Lung (tissue), 11 donors: ENCODE measurements at regions not wholly inside any gene's neighbourhood (a gene's known extent, or its start where the extent isn't known, plus 50 kb on each side); places are given as distances from the start of the nearest gene placed in this dataset.

ENCODE experiments used
- ATAC-seq: fragments of 200-7000 bp; cut with Tn5 transposase; one replicate; pipeline ENCODE4 v1.9.1; 2020; ENCODE audit warnings: moderate number of reproducible peaks; ENCODE audit not compliant: insufficient read depth, low FRiP score
- DNase-seq, 3 donors: peaks; one replicate each; pipeline ENCODE4 v3.0.0-alpha.2; 2013 to 2017
- H3K27ac ChIP-seq, 2 donors: one replicate each; pipeline ENCODE4 v1.5.1; 2013; ENCODE audit warnings: mild to moderate bottlenecking in 2 of 2, moderate library complexity in 2 of 2, control low read depth in 1 of 2, inconsistent platforms in 1 of 2, low read depth in 1 of 2, low read length in 1 of 2
- H3K27me3 ChIP-seq, 3 donors: one replicate each; pipeline ENCODE4 v1.5.1; 2013; ENCODE audit warnings: low read length in 2 of 3; ENCODE audit not compliant: control insufficient read depth in 3 of 3, insufficient read depth in 3 of 3
- H3K36me3 ChIP-seq, 4 donors: one replicate each; pipeline ENCODE4 v1.5.1; 2013; ENCODE audit warnings: low read length in 4 of 4, mild to moderate bottlenecking in 1 of 4, moderate library complexity in 1 of 4; ENCODE audit not compliant: control insufficient read depth in 4 of 4, insufficient read depth in 4 of 4
- H3K4me1 ChIP-seq, 5 donors: one replicate each; pipeline ENCODE4 v1.5.1; 2013; ENCODE audit warnings: low read length in 5 of 5, mild to moderate bottlenecking in 2 of 5, moderate library complexity in 1 of 5; ENCODE audit not compliant: control insufficient read depth in 5 of 5, insufficient read depth in 5 of 5
- H3K4me3 ChIP-seq: one replicate; pipeline ENCODE4 v1.5.1; 2013; ENCODE audit warnings: mild to moderate bottlenecking, control low read depth, moderate library complexity
- H3K9ac ChIP-seq, 2 donors: one replicate each; pipeline ENCODE4 v1.5.1; 2013; ENCODE audit warnings: low read length in 2 of 2, control low read depth in 1 of 2; ENCODE audit not compliant: insufficient read depth in 1 of 2
- H3K9me3 ChIP-seq, 4 donors: one replicate each; pipeline ENCODE4 v1.5.1; 2013; ENCODE audit warnings: low read length in 3 of 4, mild to moderate bottlenecking in 1 of 4, moderate library complexity in 1 of 4; ENCODE audit not compliant: control insufficient read depth in 4 of 4, insufficient read depth in 3 of 4
- WGBS, 2 donors: extraction: QIAGEN DNeasy Blood & Tissue Kit; methylation state at CpG; one replicate each; pipeline ENCODE4 v1.1.7; 2013; 5-methylcytosine and 5-hydroxymethylcytosine counted together
- TF ChIP-seq, protein P1 (sequence below): IDR thresholded peaks from 2 replicates; pipeline ENCODE4 v1.5.1; 2012; ENCODE audit warnings: mild to moderate bottlenecking; ENCODE audit errors: control extremely low read depth, extremely low read depth
- donor health status: control.
- donor health status: control.
- donor health status: Bipolar disorder and iron deficiency.
- donor health status: healthy.
- donor health status: DM: yes; HTN: yes; CAD: no.

DNA sequence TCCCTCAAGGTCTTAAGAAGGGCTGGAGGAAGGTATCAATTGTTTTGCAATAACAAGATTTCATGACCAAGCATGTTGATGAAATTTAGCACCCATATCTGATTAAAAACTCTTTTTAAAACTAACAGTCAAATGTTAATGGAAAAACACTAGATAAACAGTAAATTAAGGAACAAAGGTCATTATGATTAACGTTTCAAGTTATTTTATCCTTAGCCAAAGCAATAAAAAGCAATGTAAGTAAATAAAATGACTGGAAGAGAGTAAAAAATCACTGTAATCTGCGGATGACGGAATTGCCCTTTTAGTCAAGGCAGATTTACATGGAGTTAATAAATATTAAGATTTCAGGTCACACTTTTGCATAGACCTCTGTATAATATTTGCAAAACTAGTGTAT is 179.5 kb upstream of the KLF6 start:
- TF ChIP-seq, protein P1, sequence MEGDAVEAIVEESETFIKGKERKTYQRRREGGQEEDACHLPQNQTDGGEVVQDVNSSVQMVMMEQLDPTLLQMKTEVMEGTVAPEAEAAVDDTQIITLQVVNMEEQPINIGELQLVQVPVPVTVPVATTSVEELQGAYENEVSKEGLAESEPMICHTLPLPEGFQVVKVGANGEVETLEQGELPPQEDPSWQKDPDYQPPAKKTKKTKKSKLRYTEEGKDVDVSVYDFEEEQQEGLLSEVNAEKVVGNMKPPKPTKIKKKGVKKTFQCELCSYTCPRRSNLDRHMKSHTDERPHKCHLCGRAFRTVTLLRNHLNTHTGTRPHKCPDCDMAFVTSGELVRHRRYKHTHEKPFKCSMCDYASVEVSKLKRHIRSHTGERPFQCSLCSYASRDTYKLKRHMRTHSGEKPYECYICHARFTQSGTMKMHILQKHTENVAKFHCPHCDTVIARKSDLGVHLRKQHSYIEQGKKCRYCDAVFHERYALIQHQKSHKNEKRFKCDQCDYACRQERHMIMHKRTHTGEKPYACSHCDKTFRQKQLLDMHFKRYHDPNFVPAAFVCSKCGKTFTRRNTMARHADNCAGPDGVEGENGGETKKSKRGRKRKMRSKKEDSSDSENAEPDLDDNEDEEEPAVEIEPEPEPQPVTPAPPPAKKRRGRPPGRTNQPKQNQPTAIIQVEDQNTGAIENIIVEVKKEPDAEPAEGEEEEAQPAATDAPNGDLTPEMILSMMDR: no peak
- Histone ChIP-seq H3K9me3 (no peaks in the 10 kb centered on the region), H3K4me3 (no peak overlapping the region), H3K27ac (no peak overlapping the region), H3K4me1 (peaks cover 0 to 3% (median 1%) of the 10 kb centered on the region in 5 donors), H3K27me3 (no peaks in the 10 kb centered on the region), H3K9ac (no peak overlapping the region), H3K36me3 (no peaks in the 10 kb centered on the region)
- WGBS, 2 donors: 93 to 96% methylated on average over 3 of the region's 3 CpGs
- no peak for ATAC-seq
- DNase-seq: no peak

DNA sequence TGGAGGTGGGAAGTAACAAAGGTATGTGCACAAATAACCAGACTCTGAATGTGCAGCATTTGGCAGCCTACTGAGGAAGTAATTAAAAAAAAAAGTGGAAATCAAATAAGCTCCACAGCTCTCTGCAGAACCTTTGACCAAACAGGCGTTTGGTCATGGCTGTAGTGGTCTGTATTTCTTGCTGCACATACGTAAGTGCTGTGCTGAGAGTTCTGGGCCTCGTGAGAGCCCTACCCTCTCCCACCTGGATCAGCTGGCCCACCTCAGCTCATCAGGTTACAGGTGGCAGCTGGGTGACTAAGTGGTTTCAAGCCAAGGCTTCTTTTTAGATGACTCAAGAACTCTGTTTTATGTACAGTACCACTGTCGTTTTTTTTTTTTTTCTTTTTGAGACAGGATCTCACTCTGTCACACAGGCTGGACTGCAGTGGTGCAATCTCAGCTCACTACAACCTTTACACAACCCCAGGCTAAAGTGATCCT is 178.2 kb upstream of the KLF6 start:
- no peak for DNase-seq
- Histone ChIP-seq H3K36me3 (no peaks in the 10 kb centered on the region), H3K27ac (no peak overlapping the region)

DNA sequence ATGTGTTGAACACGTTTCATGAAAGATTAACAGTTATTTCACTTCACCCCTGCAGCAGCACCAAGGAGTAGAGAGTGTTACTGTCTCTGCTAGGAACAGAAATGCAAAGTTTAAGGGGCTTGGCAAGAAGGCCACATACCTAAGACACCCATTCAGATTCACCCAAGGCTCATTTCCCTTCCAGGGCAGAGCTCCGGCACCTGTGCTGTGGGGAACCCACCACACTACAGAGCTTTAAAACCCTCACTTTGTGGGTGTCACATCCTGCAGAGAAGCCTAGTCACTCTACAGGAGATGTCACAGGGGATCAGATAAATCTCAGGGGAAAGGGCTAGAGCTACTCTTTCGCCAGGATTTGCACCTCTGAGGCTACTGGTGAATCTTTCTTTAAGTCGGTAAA is 176.1 kb upstream of the KLF6 start:
- Histone ChIP-seq H3K9ac (no peak overlapping the region), H3K4me3 (no peak overlapping the region), H3K27ac (no peak overlapping the region), H3K4me1 (peaks cover 0 to 3% (median 3%) of the 10 kb centered on the region in 5 donors), H3K9me3 (no peaks in the 10 kb centered on the region), H3K27me3 (no peaks in the 10 kb centered on the region), H3K36me3 (no peaks in the 10 kb centered on the region)
- TF ChIP-seq, protein P1: no peak
- no peak for DNase-seq
- 74 to 85% methylated on average over 4 of the region's 4 CpGs for WGBS, 2 donors
- no peak for ATAC-seq

More for the DNA sequence above, 178.2 kb upstream of the KLF6 start:
- WGBS, 2 donors: 50 to 54% methylated on average over 4 of the region's 4 CpGs
- H3K9ac ChIP-seq: no peak overlapping the region
- H3K27me3 ChIP-seq: no peaks in the 10 kb centered on the region
- TF ChIP-seq, protein P1: no peak
- peak; percentile 21 for ATAC-seq
- H3K4me3 ChIP-seq: no peak overlapping the region
- no peaks in the 10 kb centered on the region for H3K9me3 ChIP-seq
- peaks cover 0 to 3% (median 1%) of the 10 kb centered on the region in 5 donors for H3K4me1 ChIP-seq

DNA sequence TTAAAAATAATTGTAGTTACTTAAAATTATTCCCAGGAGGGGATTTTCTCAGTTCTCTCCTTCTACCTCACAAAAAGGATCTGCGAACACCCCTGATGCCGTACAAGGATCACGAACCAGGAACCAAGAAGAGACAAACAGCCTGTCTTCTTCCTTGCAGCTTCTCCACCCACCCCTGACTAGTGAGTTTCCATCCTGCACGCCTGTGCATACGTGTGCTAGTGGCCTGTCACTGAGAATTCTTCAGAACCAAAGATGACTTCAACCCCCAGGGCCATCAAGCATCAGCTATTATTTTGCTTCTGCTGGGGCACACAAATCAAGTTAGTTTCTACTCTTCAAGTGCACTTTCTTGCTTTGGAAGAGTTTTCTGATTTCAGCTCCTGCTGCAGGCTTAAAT is 175.5 kb upstream of the KLF6 start:
- ATAC-seq (no peak), DNase-seq (no peak)
- 91 to 92% methylated on average over 5 of the region's 5 CpGs for WGBS, 2 donors

More for the DNA sequence above, 175.5 kb upstream of the KLF6 start:
- Histone ChIP-seq H3K9me3 (no peaks in the 10 kb centered on the region), H3K27me3 (no peaks in the 10 kb centered on the region), H3K27ac (no peak overlapping the region), H3K36me3 (no peaks in the 10 kb centered on the region), H3K9ac (no peak overlapping the region), H3K4me3 (no peak overlapping the region), H3K4me1 (peaks cover 0 to 3% (median 3%) of the 10 kb centered on the region in 5 donors)
- TF ChIP-seq, protein P1: no peak
